ENCODE measurements at regions not wholly inside any gene's neighbourhood (a gene's known extent, or its start where the extent isn't known, plus 50 kb on each side); places are given as distances from the start of the nearest gene placed in this dataset.

DNA sequence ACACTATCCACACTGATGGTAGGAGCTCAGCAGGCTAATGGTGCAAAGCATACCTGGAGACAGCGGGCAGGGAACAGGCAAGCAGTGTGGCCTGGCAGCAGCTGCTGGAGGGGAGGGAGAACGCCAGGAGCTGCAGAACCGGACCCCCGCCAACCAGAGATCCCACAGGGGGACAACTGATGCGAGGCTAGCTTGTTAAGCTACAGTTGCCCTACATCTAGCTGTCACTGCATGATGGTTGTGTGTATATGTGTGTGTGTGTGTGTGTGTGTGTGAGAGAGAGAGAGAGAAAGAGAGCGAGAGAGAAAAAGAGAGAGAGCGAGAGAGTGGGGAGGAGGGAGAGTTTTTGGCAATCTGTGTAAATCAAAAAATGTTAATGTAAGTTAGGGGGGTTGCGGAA, 69.7 kb upstream of the NHSL1 start:
- Histone ChIP-seq H3K9me3 (ENCODE audit: control insufficient read depth, insufficient read depth, low read length) (no peaks in the 10 kb centered on the region), H3K36me3 (ENCODE audit: control insufficient read depth, insufficient read depth, low read length) (no peaks in the 10 kb centered on the region), H3K9ac (ENCODE audit: low read depth, low read length) (no peak overlapping the region), H3K4me1 (ENCODE audit: control insufficient read depth, insufficient read depth, low read length) (peaks cover 45% of the 10 kb centered on the region), H3K4me3 (ENCODE audit: low read depth, low read length) (no peak overlapping the region), H3K27me3 (ENCODE audit: control insufficient read depth, insufficient read depth, low read length) (no peaks in the 10 kb centered on the region), H3K27ac (ENCODE audit: low read depth, low read length) (no peak overlapping the region)

DNA sequence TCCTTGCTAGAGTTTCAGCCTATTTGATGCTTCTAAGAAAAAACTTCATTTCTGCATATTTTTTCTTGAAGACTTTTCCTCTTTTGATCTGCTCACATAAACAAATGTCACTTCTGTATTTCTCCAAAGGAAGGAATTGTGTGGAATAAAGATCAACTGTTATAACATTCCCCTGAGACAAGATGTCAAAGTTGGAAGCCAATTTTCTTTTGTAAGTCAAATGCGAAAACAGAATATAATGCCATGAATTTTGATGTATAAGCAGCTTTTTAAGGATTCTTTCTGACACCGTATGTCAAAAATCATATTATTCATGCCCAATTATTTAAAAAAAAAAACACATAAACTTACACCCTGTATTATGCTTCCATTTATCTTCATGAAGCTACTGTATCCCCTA, 70.3 kb upstream of the NHSL1 start:
- Histone ChIP-seq H3K27ac (ENCODE audit: low read depth, low read length) (no peak overlapping the region), H3K9ac (ENCODE audit: low read depth, low read length) (no peak overlapping the region), H3K9me3 (ENCODE audit: control insufficient read depth, insufficient read depth, low read length) (no peaks in the 10 kb centered on the region), H3K36me3 (ENCODE audit: control insufficient read depth, insufficient read depth, low read length) (no peaks in the 10 kb centered on the region), H3K4me3 (ENCODE audit: low read depth, low read length) (no peak overlapping the region), H3K27me3 (ENCODE audit: control insufficient read depth, insufficient read depth, low read length) (no peaks in the 10 kb centered on the region), H3K4me1 (ENCODE audit: control insufficient read depth, insufficient read depth, low read length) (peaks cover 45% of the 10 kb centered on the region)

DNA sequence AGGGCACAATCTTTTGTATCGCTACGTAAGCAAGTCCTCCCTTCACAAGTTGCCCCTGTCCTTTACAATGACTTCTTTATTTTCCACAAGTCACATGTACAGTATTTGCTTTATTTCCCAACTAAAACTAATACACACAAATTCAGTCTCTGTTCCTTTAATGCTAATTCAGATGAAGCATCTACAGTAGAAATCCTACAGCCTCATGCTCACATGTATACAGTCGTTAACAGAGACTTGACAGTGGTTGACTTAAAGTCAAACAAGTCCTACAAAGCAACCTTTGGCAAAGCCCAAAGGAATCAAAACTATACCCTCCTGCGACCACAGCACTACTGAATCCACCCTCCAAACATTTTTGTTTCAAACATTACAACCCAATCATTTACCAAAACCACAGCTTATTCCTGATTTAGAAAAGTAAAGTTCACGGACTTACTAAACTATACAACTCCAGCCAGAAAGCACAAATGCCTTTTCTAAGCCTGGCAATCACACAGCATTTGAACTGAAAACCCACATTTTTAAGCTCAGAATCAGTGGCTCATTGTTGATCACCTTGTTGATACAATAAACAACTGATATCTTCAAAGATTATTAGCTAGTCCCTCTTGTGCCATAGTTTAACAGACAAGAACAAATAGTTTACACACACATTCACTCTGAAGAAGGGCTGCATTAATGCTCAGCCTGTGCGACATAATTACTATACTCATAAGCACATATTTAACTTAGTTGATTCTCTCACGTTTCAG, 70.9 kb upstream of the NHSL1 start:
- peak overlapping the region; percentile 69; the same call in 1 of the 2 replicates for H3K4me3 ChIP-seq (ENCODE audit: low read depth, low read length)
- H3K9me3 ChIP-seq (ENCODE audit: control insufficient read depth, insufficient read depth, low read length): no peaks in the 10 kb centered on the region
- H3K27ac ChIP-seq (ENCODE audit: low read depth, low read length): peak overlapping the region; percentile 46
- peaks cover 45% of the 10 kb centered on the region for H3K4me1 ChIP-seq (ENCODE audit: control insufficient read depth, insufficient read depth, low read length)
- no peak overlapping the region for H3K9ac ChIP-seq (ENCODE audit: low read depth, low read length)
- no peaks in the 10 kb centered on the region for H3K36me3 ChIP-seq (ENCODE audit: control insufficient read depth, insufficient read depth, low read length)
- no peaks in the 10 kb centered on the region for H3K27me3 ChIP-seq (ENCODE audit: control insufficient read depth, insufficient read depth, low read length)

DNA sequence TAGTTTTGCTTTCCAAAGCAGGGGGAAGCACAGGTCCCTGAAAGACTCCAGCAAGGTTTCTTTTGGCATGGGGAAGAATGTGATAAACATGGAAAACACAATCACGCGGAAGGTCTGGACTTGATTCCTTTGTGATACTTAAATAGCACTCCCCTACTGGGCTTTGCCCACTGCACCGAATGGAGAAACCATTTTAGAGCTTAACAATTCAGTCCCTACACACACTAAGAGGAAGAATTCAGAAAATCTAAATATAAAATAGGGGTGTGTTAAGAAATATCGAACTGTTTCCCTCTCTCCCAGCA, 71.4 kb upstream of the NHSL1 start:
- Histone ChIP-seq H3K9ac (ENCODE audit: low read depth, low read length) (no peak overlapping the region), H3K9me3 (ENCODE audit: control insufficient read depth, insufficient read depth, low read length) (no peaks in the 10 kb centered on the region), H3K27me3 (ENCODE audit: control insufficient read depth, insufficient read depth, low read length) (no peaks in the 10 kb centered on the region), H3K4me1 (ENCODE audit: control insufficient read depth, insufficient read depth, low read length) (peaks cover 45% of the 10 kb centered on the region), H3K27ac (ENCODE audit: low read depth, low read length) (peak overlapping the region; percentile 46), H3K36me3 (ENCODE audit: control insufficient read depth, insufficient read depth, low read length) (no peaks in the 10 kb centered on the region), H3K4me3 (ENCODE audit: low read depth, low read length) (peak overlapping the region; percentile 69)

DNA sequence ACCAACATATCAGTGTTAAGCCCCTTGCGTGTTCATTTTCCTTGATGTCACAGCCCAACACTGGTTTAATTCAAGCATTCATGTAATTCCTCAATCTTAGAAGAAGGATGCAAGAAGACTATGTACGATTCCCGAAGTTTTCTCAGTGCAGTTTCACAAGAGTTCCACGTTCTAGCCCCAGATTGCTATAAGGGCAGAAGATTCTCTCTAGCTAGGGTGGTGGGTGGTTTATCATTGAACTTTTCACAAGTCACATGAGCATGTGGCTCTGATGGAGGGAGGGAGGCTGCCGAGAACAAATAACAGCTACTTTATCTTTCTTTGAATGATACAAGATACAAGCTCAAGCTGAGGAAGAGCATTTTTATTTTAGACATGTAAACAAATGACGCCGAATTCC, 71.9 kb upstream of the NHSL1 start:
- H3K9me3 ChIP-seq (ENCODE audit: control insufficient read depth, insufficient read depth, low read length): no peaks in the 10 kb centered on the region
- H3K4me3 ChIP-seq (ENCODE audit: low read depth, low read length): peak overlapping the region; percentile 69
- H3K9ac ChIP-seq (ENCODE audit: low read depth, low read length): no peak overlapping the region
- H3K27me3 ChIP-seq (ENCODE audit: control insufficient read depth, insufficient read depth, low read length): no peaks in the 10 kb centered on the region
- H3K36me3 ChIP-seq (ENCODE audit: control insufficient read depth, insufficient read depth, low read length): no peaks in the 10 kb centered on the region
- peaks cover 46% of the 10 kb centered on the region for H3K4me1 ChIP-seq (ENCODE audit: control insufficient read depth, insufficient read depth, low read length)
- peak overlapping the region; percentile 46 for H3K27ac ChIP-seq (ENCODE audit: low read depth, low read length)

DNA sequence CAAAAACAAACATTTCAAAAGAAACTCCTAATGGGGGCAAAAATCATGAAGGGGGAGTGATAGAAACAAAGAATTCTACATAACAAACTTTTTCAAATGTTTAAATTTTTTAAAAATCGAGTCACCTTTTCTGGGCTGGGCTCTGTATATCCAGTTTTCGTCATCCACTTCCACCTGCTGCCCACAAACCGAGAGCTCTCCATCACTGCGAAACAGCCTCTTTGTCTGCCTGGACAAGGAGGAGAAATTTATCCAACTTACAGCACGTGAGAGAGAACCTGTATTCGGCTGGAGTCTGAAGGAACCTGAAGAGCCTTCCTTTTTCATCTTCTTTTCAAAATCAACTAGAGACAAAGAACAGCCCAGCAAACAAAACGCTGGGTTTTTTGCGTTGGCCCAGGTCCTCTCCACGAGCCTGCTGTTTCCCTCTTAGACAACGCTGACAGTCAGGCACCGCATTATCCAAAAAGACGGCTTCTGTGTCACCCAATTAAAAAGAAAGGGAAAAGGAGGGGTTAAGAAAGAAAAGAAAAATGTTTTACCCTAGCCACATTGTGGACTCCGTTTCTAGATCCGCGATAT, 72.4 kb upstream of the NHSL1 start:
- H3K4me3 ChIP-seq (ENCODE audit: low read depth, low read length): peak overlapping the region; percentile 69
- H3K27ac ChIP-seq (ENCODE audit: low read depth, low read length): peak overlapping the region; percentile 43
- H3K9ac ChIP-seq (ENCODE audit: low read depth, low read length): peak overlapping the region; percentile 59
- peaks cover 48% of the 10 kb centered on the region for H3K4me1 ChIP-seq (ENCODE audit: control insufficient read depth, insufficient read depth, low read length)
- no peaks in the 10 kb centered on the region for H3K27me3 ChIP-seq (ENCODE audit: control insufficient read depth, insufficient read depth, low read length)
- no peaks in the 10 kb centered on the region for H3K9me3 ChIP-seq (ENCODE audit: control insufficient read depth, insufficient read depth, low read length)
- H3K36me3 ChIP-seq (ENCODE audit: control insufficient read depth, insufficient read depth, low read length): no peaks in the 10 kb centered on the region

DNA sequence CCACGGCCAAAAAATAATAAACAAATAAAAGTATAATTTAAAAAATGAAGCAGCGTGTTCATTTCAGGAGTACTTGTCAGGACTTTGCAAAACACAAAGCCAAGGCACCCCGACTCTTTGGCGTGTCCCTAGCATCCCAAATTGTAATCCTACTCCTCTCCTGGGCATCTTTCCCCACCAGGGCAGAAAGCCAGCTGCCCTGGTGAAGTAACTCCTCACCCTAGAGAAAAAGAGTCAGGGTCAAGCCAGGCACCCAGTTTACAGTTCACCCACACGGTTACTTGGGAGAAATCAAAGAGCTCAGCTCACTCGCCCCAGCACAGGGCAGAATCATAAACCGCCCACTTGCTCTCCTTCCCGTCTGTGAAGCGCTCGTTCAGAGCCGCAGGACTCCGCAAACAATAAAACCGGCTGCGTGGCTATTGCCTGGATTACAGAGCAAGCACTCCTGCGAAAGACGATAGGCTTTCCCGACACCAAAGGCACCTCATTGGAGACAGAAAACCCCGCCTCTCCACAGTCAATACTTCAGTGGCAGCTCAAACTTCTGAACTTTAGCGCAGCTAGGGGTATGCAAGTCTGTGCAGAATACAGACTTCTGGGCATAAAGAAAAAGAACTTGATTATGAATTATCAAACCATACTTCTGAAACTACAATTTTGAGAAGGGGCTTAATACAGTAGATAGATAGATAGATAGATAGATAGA, 73.0 kb upstream of the NHSL1 start:
- Histone ChIP-seq H3K36me3 (ENCODE audit: control insufficient read depth, insufficient read depth, low read length) (no peaks in the 10 kb centered on the region), H3K4me3 (ENCODE audit: low read depth, low read length) (peak overlapping the region; percentile 69), H3K9me3 (ENCODE audit: control insufficient read depth, insufficient read depth, low read length) (no peaks in the 10 kb centered on the region), H3K9ac (ENCODE audit: low read depth, low read length) (peak overlapping the region; percentile 59), H3K27ac (ENCODE audit: low read depth, low read length) (peak overlapping the region; percentile 69), H3K4me1 (ENCODE audit: control insufficient read depth, insufficient read depth, low read length) (peaks cover 54% of the 10 kb centered on the region), H3K27me3 (ENCODE audit: control insufficient read depth, insufficient read depth, low read length) (no peaks in the 10 kb centered on the region)

DNA sequence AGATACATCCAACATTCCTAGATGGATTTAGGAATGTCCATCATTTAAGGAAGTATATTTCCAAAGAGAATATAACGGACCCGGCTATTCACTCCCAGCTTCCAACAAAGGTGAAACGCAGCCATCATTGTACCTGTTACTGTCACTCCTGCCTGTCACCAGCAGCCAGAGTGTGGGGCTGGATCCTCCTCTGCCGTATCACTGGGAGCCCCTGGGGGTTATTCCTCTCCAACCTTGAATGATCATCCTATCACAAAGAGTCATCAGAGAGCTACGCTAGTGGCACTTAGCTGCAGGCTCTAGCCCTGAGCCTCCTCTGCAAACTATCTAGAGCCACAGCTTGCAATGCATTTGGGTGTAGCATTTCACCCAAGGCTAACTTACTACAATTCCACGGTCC, 73.6 kb upstream of the NHSL1 start:
- Histone ChIP-seq H3K27ac (ENCODE audit: low read depth, low read length) (no peak overlapping the region), H3K4me3 (ENCODE audit: low read depth, low read length) (peak overlapping the region; percentile 69; the same call in 1 of the 2 replicates), H3K4me1 (ENCODE audit: control insufficient read depth, insufficient read depth, low read length) (peaks cover 59% of the 10 kb centered on the region), H3K27me3 (ENCODE audit: control insufficient read depth, insufficient read depth, low read length) (no peaks in the 10 kb centered on the region), H3K9ac (ENCODE audit: low read depth, low read length) (no peak overlapping the region), H3K9me3 (ENCODE audit: control insufficient read depth, insufficient read depth, low read length) (no peaks in the 10 kb centered on the region), H3K36me3 (ENCODE audit: control insufficient read depth, insufficient read depth, low read length) (no peaks in the 10 kb centered on the region)

DNA sequence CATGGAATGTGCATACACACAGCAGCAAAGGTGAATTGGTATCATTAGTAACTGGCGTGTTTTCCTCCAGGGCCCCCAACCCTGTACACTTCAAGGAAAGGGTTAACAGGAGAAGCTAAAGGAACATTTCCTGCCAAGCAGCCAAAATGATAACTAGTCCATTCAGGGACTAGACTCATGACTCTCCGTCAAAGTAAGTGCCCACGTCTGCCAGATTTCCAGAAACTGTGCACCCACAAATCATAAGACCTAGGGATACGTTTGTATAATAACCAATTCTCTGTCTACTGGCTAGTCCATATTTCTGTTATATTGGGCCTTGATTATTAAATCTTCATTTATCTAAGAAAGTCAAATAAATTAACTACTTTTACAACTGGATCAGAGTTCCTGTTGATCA, 76.0 kb upstream of the NHSL1 start:
- H3K4me3 ChIP-seq (ENCODE audit: low read depth, low read length): no peak overlapping the region
- no peaks in the 10 kb centered on the region for H3K36me3 ChIP-seq (ENCODE audit: control insufficient read depth, insufficient read depth, low read length)
- no peak overlapping the region for H3K27ac ChIP-seq (ENCODE audit: low read depth, low read length)
- H3K9me3 ChIP-seq (ENCODE audit: control insufficient read depth, insufficient read depth, low read length): no peaks in the 10 kb centered on the region
- no peak overlapping the region for H3K9ac ChIP-seq (ENCODE audit: low read depth, low read length)
- H3K4me1 ChIP-seq (ENCODE audit: control insufficient read depth, insufficient read depth, low read length): peaks cover 50% of the 10 kb centered on the region
- H3K27me3 ChIP-seq (ENCODE audit: control insufficient read depth, insufficient read depth, low read length): no peaks in the 10 kb centered on the region

DNA sequence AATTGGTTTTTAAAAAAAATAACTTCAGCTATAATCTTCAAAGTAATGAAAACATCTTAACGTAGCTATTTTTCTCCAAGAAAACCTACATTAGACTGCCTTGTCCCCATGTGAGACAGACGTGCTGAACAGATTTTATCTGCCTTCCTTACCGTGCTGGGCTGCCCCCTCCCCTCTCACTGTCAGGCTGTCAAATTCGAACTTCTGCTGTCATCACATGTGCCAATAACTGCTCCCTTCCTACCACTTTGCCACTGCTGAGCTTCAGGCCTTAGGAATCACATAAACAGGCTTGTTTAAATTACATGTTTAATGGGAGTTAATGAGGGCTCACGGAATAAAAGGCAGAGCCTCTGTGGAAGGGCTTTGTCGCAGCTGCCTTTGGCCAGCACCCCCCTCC, 77.0 kb upstream of the NHSL1 start:
- H3K27ac ChIP-seq (ENCODE audit: low read depth, low read length): no peak overlapping the region
- H3K27me3 ChIP-seq (ENCODE audit: control insufficient read depth, insufficient read depth, low read length): no peaks in the 10 kb centered on the region
- no peak overlapping the region for H3K4me3 ChIP-seq (ENCODE audit: low read depth, low read length)
- H3K9ac ChIP-seq (ENCODE audit: low read depth, low read length): no peak overlapping the region
- H3K4me1 ChIP-seq (ENCODE audit: control insufficient read depth, insufficient read depth, low read length): peaks cover 39% of the 10 kb centered on the region
- no peaks in the 10 kb centered on the region for H3K9me3 ChIP-seq (ENCODE audit: control insufficient read depth, insufficient read depth, low read length)
- H3K36me3 ChIP-seq (ENCODE audit: control insufficient read depth, insufficient read depth, low read length): no peaks in the 10 kb centered on the region
